Cerebellar nuclear complex (tissue), 1 donor: ENCODE measurements at regions not wholly inside any gene's neighbourhood (a gene's known extent, or its start where the extent isn't known, plus 50 kb on each side); places are given as distances from the start of the nearest gene placed in this dataset.
"Not testable (repeated sequence)": the region's sequence is repeated elsewhere in the genome, so short reads cannot be mapped to it uniquely, and the experiment has no call there.

Source experiments
- DNase-seq, 2 experiments: peaks; one replicate each; lab custom pipeline; 2025; lab: John Stamatoyannopoulos, UW

DNA sequence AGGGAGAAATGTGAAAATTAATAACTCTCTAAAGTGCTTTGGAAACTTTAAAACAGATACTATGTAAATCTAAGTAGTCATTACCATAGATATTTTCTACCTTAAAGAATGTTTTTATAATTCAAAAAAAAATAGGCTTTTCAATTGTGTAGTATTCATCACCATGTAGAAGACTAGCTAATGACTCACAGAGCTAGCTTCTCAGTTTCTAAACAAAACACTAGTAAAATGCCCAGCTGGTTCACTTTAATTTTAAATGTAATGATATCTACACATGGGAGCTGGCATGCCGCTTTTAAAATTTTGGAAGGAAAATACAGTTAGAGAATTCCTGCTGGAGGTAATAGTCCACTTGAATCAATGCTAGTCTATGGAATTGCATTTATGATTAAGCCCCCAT lies 509.8 kb downstream of the CSNK1G3 start:
- DNase-seq = no peak

GRCh38 chr5:124021066-124021641 lies 509.2 kb downstream of the CSNK1G3 start:
- DNase-seq = no peak

GRCh38 chr5:124017321-124017720 lies 505.3 kb downstream of the CSNK1G3 start:
- DNase-seq = not testable (repeated sequence)

GRCh38 chr5:124007675-124008398 lies 495.9 kb downstream of the CSNK1G3 start:
- no peak for DNase-seq

DNA sequence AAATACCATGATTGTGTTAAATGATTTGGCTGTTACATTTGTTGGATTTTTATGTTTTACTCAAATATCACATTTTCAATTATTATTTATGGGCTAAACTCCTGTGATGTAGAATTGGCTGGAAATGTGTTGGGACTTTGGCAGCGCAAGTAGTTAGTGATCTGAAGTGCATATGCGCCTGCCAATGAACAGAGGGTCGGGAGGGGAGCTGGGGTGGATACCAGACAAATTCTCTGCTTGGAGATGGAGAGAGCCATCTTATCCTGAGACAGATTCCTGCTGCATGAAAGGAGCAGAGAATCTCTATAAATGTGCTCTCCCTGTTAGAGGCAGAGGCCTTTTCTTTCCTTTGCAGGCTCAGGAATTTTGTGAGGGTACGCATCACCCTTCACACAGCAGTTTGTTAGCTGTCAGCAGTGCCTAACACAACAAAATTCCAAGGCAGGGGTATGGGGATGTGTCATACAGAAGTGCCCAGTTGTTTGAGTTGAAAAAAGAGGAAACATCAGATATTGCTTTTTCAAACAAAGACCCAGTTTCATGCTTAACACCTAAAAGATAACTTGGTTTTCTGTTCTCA lies 489.1 kb downstream of the CSNK1G3 start:
- no peak for DNase-seq

GRCh38 chr5:124000538-124000937 lies 488.6 kb downstream of the CSNK1G3 start:
- DNase-seq = no peak

DNA sequence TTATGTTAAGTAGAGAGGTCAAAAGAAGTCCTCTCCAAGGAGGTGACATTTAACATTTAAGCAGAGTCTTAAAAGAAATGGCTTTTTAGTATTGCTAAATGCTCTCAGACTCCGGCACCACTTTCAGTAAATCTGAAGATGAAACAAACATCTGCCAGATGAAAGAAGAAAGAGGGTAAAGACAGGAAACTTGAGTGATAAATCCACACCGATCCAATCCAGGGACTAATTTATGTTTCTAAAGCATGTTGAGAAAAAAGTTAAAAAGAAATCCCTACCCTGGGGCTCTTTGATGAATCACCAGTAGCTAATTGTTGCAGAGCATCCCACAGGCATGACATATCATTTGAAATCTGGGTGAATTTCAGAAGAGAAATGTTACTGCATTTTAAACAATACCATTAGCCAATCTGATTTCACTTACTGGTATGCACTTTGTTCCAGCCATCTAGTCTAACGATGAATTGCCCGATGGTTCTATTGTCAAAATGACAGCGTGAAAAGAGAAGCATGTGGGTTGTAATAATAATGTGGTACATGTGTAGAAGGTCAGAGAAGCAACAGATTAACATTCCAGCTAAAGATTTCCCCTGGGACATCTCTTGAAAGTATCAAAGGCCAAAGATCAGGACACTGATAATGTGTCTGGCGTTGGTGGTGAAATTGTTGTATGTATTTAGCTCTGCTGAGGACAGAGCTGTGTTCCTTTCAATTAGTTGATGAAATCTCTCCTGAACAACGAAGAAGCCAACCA lies 485.7 kb downstream of the CSNK1G3 start:
- DNase-seq = no peak

DNA sequence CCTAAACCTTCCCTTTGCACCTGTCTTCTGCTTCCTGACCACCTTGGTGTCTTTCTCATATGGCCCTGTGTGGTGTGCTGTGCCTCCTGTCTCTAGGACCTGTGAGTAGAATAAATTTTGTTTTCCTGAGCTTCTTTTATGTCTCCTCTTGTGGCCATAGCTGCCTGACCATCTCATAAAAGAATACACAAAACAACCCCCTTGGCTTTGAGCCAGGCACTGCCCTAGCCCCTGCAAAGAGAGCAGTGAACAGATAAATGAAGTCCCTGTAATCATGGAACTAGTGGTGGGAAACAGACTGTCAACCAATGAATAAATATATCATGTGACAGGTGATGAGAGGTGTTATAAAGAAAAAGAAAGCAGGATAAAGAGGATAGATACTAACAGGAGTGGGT lies 485.1 kb downstream of the CSNK1G3 start:
- no peak for DNase-seq

GRCh38 chr5:123992641-123993040 lies 480.7 kb downstream of the CSNK1G3 start:
- no peak for DNase-seq

GRCh38 chr5:123987956-123988355 lies 476.0 kb downstream of the CSNK1G3 start:
- no peak for DNase-seq

DNA sequence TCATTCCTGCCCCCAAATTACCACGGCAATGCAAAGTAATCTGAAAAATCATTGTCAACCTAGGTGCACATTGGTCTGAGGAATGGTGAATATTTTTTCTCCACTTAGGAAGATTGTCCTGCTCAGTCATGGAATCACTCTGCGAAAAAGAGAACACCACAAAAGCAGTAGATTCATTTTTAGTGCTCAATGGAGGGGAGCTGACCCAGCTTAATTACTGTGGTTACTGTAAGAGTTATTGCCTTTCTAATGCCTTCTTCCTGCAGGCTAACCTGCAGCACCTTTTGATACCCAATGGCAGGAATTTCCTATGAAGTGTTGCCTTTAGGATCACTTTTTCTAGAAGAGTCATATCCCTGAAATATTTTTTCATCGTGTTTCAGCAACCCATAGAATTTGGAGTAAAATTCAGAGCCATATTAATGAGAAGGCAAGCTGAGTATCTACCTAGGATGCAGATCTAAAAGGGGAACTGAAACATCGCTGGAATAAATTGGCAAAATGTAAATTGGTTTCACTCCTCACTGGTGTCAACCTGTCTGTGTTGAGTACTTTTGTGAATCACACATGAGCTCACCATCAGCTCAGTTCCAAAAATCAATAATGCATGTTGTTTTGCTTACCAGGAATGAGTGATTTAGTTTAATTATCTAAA lies 464.5 kb downstream of the CSNK1G3 start:
- no peak for DNase-seq

DNA sequence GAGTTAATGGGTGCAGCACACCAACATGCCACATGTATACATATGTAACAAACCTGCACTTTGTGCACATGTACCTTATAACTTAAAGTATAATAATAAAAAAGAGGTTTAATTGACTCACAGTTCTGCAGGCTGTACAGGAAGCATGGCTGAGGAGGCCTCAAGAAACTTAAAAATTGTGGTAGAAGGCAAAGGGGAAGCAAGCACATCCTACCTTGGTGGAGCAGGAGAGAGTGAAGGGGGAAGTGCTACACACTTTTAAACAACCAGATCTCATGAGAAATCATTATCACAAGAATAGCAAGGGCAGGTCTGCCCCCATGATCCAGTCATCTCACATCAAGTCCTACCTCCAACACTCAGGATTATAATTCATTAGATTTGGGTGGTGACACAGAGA lies 463.5 kb downstream of the CSNK1G3 start:
- not testable (repeated sequence) for DNase-seq

DNA sequence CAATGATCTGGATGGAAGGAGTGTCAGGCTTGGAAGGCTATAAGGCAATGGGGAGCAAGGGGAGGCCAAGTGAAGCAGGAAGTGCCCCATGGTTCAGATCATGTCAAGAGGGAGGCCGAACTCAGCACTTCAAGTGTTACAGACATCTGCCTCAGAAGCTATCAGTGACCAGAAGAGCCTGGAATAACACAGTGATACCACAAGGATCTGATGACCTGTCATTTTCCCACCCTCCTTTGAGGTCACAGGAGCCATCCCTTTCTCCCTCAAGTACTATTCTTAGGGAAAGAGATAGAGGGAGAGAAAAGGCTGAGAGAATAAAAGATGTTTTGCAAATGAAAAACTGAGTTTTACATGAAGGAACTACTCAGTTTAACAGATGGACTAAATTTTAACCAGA lies 454.8 kb downstream of the CSNK1G3 start:
- no peak for DNase-seq

DNA sequence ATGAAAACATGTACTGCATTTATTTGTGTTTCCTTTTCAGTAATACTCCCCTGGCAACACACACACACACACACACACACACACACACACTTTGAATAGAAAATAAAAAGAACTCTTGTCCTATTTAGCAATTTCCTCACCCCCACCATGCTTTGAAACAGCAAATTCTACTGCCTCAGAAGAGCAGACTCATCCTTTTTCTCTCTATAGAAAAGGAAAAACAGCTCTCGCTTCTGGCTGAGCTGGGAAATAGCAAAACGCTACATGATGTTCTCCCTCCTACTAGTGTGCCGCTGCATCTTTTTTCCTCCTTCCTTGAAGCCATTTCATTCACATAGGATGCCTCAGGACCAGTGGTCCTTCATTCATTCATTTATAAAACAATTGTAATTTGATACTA lies 453.6 kb downstream of the CSNK1G3 start:
- DNase-seq = no peak

GRCh38 chr5:123964884-123965283 lies 452.9 kb downstream of the CSNK1G3 start:
- no peak for DNase-seq

DNA sequence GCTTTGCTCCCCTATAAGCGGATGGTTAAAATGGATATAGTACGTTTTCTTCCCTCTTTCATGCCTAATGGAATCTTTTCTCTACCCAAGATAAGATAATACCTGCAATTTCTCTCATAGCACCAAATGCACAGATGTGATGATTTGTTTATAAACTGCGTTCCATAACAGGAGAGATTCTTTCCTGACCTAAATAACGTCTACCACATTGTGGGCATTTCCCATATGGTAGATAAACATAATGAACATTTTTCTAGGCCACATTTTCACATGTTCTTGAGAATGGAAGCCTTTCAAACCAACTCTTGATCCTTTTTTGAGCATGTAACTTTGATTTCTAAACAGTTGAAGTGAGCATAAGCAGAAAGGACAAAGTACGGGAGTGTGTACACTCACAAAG lies 448.5 kb downstream of the CSNK1G3 start:
- DNase-seq = no peak

DNA sequence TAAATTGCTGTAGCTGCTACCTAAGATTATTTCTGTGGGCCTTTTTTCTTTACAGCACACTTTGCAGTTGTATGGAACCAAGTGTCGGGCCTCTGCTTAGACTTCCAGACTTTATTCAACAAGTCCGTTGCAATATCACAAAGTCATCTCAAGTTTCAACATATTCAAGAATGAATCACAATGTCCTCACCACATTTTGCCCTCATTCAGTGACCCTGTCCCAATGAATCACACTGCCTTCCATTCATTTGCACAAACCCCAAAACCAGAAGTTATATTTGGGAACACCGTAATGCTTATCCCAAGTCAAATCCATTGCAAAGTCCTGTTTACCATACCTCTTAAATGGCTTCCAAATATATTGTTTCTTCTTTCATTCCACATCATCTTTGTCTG lies 439.6 kb downstream of the CSNK1G3 start:
- DNase-seq = no peak

DNA sequence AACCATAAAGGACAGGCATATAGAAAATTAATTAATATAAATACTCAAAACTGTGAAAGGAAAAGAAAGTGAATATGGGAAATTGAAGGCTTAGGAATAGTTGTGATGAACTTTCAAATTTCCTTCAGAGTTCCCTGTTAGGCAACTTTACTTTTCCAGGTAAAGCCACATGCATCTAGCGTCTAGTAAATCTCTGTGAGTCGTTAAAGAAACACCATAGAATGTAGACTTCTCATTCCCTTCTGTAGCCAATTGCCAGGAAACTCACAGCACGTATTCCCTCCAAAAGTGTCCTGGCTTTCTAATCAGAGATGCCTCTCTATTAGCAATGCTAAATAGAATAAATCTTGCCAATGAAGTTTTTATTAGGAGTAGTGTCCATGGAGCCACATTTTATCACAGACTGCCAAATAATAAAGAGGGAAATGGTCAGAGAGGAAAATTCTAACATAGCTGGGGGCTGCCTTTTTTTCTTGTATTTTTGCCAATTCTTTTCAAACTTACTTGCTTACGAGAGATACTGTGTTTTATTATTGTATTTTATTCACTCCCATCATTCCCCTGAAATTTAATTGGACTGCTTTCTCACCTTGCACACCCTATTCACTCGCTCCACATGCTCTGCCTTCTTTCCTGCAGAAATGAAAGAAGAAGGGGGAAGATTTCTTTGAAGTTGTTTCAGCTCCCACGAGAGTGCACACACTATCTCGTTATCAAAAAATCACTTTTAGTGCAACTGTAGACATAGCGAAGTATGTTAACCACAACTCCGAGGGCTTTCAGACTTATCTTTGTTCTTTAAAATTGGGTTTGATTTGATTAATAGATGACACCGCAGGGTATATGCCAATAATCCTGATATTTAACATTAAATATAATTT lies 439.0 kb downstream of the CSNK1G3 start:
- DNase-seq = no peak

GRCh38 chr5:123949807-123950340 lies 437.9 kb downstream of the CSNK1G3 start:
- no peak for DNase-seq

DNA sequence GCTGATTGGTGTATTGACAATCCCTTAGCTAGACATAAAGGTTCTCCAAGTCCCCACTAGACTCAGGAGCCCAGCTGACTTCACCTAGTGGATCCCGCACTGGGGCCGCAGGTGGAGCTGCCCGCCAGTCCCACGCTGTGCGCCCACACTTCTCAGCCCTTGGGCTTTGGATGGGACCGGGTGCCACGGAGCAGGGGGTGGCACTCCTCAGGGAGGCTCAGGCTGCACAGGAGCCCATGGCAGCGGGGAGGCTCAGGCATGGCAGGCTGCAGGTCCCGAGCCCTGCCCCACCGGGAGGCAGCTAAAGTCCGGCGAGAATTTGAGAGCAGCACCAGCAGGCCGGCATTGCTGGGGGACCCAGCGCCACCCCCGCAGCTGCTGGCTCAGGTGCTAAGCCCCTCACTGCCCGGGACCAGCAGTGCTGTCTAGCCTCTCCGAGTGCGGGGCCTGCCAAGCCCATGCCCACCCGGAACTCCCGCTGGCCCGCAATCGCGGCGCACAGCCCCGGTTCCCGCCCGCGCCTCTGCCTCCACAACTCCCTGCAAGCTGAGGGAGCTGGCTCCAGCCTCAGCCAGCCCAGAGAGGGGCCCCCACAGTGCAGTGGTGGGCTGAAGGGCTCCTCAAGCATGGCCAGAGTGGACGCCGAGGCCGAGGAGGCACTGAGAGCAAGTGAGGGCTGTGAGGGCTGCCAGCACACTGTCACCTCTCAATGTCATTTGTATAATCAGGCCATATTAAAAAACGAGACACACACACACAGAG lies 437.2 kb downstream of the CSNK1G3 start:
- DNase-seq = no peak
